ENCODE measurements at regions not wholly inside any gene's neighbourhood (a gene's known extent, or its start where the extent isn't known, plus 50 kb on each side); places are given as distances from the start of the nearest gene placed in this dataset.

- Histone ChIP-seq H3K4ac (ENCODE audit: low read depth, low read length) (no peak overlapping the region), H4K8ac (ENCODE audit: low read depth, low read length) (no peak overlapping the region), H2BK5ac (ENCODE audit: low read length) (no peak overlapping the region), H3K4me2 (ENCODE audit: low read length) (no peak overlapping the region), H3K27ac (ENCODE audit: low read depth, low read length) (no peak overlapping the region), H2BK120ac (ENCODE audit: low read depth, low read length) (no peak overlapping the region), H3K4me3 (ENCODE audit: low read length) (no peak overlapping the region), H3K4me1 (ENCODE audit: control insufficient read depth, low read depth, low read length) (no peaks in the 10 kb centered on the region), H3K56ac (ENCODE audit: low read length) (no peak overlapping the region), H3K27me3 (ENCODE audit: insufficient read depth, low read length, poor library complexity) (no peaks in the 10 kb centered on the region), H3K36me3 (ENCODE audit: control insufficient read depth, insufficient read depth, low read length) (no peaks in the 10 kb centered on the region), H3K9ac (ENCODE audit: low read length) (no peak overlapping the region), H2AK5ac (ENCODE audit: low read length) (no peak overlapping the region), H3K23ac (ENCODE audit: low read length) (no peak overlapping the region), H4K5ac (ENCODE audit: low read length) (no peak overlapping the region), H2BK15ac (replicated peaks; ENCODE audit: low read depth) (no peak overlapping the region), H3K79me2 (ENCODE audit: control insufficient read depth, insufficient read depth, low read length) (no peaks in the 10 kb centered on the region), H3K79me1 (ENCODE audit: low read length) (no peaks in the 10 kb centered on the region), H3K18ac (ENCODE audit: low read length) (no peak overlapping the region)
- no peak for DNase-seq
- no CpG with 5 or more reads among the region's 7 CpGs for WGBS (ENCODE audit: extremely low coverage, insufficient coverage, low lambda C conversion rate)
These were observed 441.5 kb downstream of the MTX2 start for GRCh38 chr2:176710657-176711186.

- no peaks in the 10 kb centered on the region for H3K79me1 ChIP-seq (ENCODE audit: low read length)
- H3K36me3 ChIP-seq (ENCODE audit: control insufficient read depth, insufficient read depth, low read length) = no peaks in the 10 kb centered on the region
- no peak overlapping the region for H3K27ac ChIP-seq (ENCODE audit: low read depth, low read length)
- no peak overlapping the region for H3K9ac ChIP-seq (ENCODE audit: low read length)
- no peak overlapping the region for H2BK15ac ChIP-seq (replicated peaks; ENCODE audit: low read depth)
- no peak overlapping the region for H3K4ac ChIP-seq (ENCODE audit: low read depth, low read length)
- no peak for DNase-seq
- WGBS (ENCODE audit: extremely low coverage, insufficient coverage, low lambda C conversion rate) = no CpG with 5 or more reads among the region's 3 CpGs
- no peak overlapping the region for H2BK120ac ChIP-seq (ENCODE audit: low read depth, low read length)
- H2BK5ac ChIP-seq (ENCODE audit: low read length) = no peak overlapping the region
- H3K18ac ChIP-seq (ENCODE audit: low read length) = no peak overlapping the region
- H4K8ac ChIP-seq (ENCODE audit: low read depth, low read length) = no peak overlapping the region
- H3K4me3 ChIP-seq (ENCODE audit: low read length) = no peak overlapping the region
- no peak overlapping the region for H2AK5ac ChIP-seq (ENCODE audit: low read length)
- no peak overlapping the region for H3K56ac ChIP-seq (ENCODE audit: low read length)
- no peaks in the 10 kb centered on the region for H3K27me3 ChIP-seq (ENCODE audit: insufficient read depth, low read length, poor library complexity)
- H3K4me1 ChIP-seq (ENCODE audit: control insufficient read depth, low read depth, low read length) = no peaks in the 10 kb centered on the region
- H3K23ac ChIP-seq (ENCODE audit: low read length) = no peak overlapping the region
- H3K79me2 ChIP-seq (ENCODE audit: control insufficient read depth, insufficient read depth, low read length) = no peaks in the 10 kb centered on the region
- H4K5ac ChIP-seq (ENCODE audit: low read length) = no peak overlapping the region
- H3K4me2 ChIP-seq (ENCODE audit: low read length) = no peak overlapping the region
These were observed 456.8 kb downstream of the MTX2 start for GRCh38 chr2:176725873-176726645.

- Histone ChIP-seq H3K79me2 (ENCODE audit: control insufficient read depth, insufficient read depth, low read length) (no peaks in the 10 kb centered on the region), H3K4me1 (ENCODE audit: control insufficient read depth, low read depth, low read length) (no peaks in the 10 kb centered on the region), H2BK15ac (replicated peaks; ENCODE audit: low read depth) (no peak overlapping the region), H4K5ac (ENCODE audit: low read length) (no peak overlapping the region), H2BK120ac (ENCODE audit: low read depth, low read length) (no peak overlapping the region), H3K4ac (ENCODE audit: low read depth, low read length) (no peak overlapping the region), H4K8ac (ENCODE audit: low read depth, low read length) (no peak overlapping the region), H3K27ac (ENCODE audit: low read depth, low read length) (no peak overlapping the region), H3K9ac (ENCODE audit: low read length) (no peak overlapping the region), H3K36me3 (ENCODE audit: control insufficient read depth, insufficient read depth, low read length) (no peaks in the 10 kb centered on the region), H2BK5ac (ENCODE audit: low read length) (no peak overlapping the region), H3K79me1 (ENCODE audit: low read length) (no peaks in the 10 kb centered on the region), H3K27me3 (ENCODE audit: insufficient read depth, low read length, poor library complexity) (no peaks in the 10 kb centered on the region), H3K4me3 (ENCODE audit: low read length) (no peak overlapping the region), H3K23ac (ENCODE audit: low read length) (no peak overlapping the region), H3K56ac (ENCODE audit: low read length) (no peak overlapping the region), H2AK5ac (ENCODE audit: low read length) (no peak overlapping the region), H3K18ac (ENCODE audit: low read length) (no peak overlapping the region), H3K4me2 (ENCODE audit: low read length) (no peak overlapping the region)
- DNase-seq = no peak
- no CpG with 5 or more reads among the region's 4 CpGs for WGBS (ENCODE audit: extremely low coverage, insufficient coverage, low lambda C conversion rate)
These were observed 458.5 kb downstream of the MTX2 start for GRCh38 chr2:176727696-176728095.

GRCh38 chr2:176729706-176730569 lies 460.7 kb downstream of the MTX2 start:
- Histone ChIP-seq H3K23ac (ENCODE audit: low read length) (no peak overlapping the region), H3K56ac (ENCODE audit: low read length) (no peak overlapping the region), H3K18ac (ENCODE audit: low read length) (no peak overlapping the region), H4K5ac (ENCODE audit: low read length) (no peak overlapping the region), H3K4ac (ENCODE audit: low read depth, low read length) (no peak overlapping the region), H3K79me2 (ENCODE audit: control insufficient read depth, insufficient read depth, low read length) (no peaks in the 10 kb centered on the region), H3K9ac (ENCODE audit: low read length) (no peak overlapping the region), H2BK120ac (ENCODE audit: low read depth, low read length) (no peak overlapping the region), H3K36me3 (ENCODE audit: control insufficient read depth, insufficient read depth, low read length) (no peaks in the 10 kb centered on the region), H3K4me1 (ENCODE audit: control insufficient read depth, low read depth, low read length) (no peaks in the 10 kb centered on the region), H2AK5ac (ENCODE audit: low read length) (no peak overlapping the region), H3K4me3 (ENCODE audit: low read length) (no peak overlapping the region), H3K4me2 (ENCODE audit: low read length) (no peak overlapping the region), H3K79me1 (ENCODE audit: low read length) (no peaks in the 10 kb centered on the region), H2BK15ac (replicated peaks; ENCODE audit: low read depth) (no peak overlapping the region), H3K27ac (ENCODE audit: low read depth, low read length) (no peak overlapping the region), H3K27me3 (ENCODE audit: insufficient read depth, low read length, poor library complexity) (no peaks in the 10 kb centered on the region), H4K8ac (ENCODE audit: low read depth, low read length) (no peak overlapping the region), H2BK5ac (ENCODE audit: low read length) (no peak overlapping the region)
- no CpG with 5 or more reads among the region's 1 CpG for WGBS (ENCODE audit: extremely low coverage, insufficient coverage, low lambda C conversion rate)
- DNase-seq = no peak

GRCh38 chr2:176732780-176733179 lies 463.5 kb downstream of the MTX2 start:
- Histone ChIP-seq H3K4ac (ENCODE audit: low read depth, low read length) (no peak overlapping the region), H3K18ac (ENCODE audit: low read length) (no peak overlapping the region), H3K23ac (ENCODE audit: low read length) (no peak overlapping the region), H2AK5ac (ENCODE audit: low read length) (no peak overlapping the region), H4K8ac (ENCODE audit: low read depth, low read length) (no peak overlapping the region), H4K5ac (ENCODE audit: low read length) (no peak overlapping the region), H3K4me2 (ENCODE audit: low read length) (no peak overlapping the region), H3K4me3 (ENCODE audit: low read length) (no peak overlapping the region), H3K27me3 (ENCODE audit: insufficient read depth, low read length, poor library complexity) (no peaks in the 10 kb centered on the region), H3K79me2 (ENCODE audit: control insufficient read depth, insufficient read depth, low read length) (no peaks in the 10 kb centered on the region), H2BK5ac (ENCODE audit: low read length) (no peak overlapping the region), H3K27ac (ENCODE audit: low read depth, low read length) (no peak overlapping the region), H2BK120ac (ENCODE audit: low read depth, low read length) (no peak overlapping the region), H3K9ac (ENCODE audit: low read length) (no peak overlapping the region), H3K56ac (ENCODE audit: low read length) (no peak overlapping the region), H3K36me3 (ENCODE audit: control insufficient read depth, insufficient read depth, low read length) (no peaks in the 10 kb centered on the region), H2BK15ac (replicated peaks; ENCODE audit: low read depth) (no peak overlapping the region), H3K4me1 (ENCODE audit: control insufficient read depth, low read depth, low read length) (no peaks in the 10 kb centered on the region), H3K79me1 (ENCODE audit: low read length) (no peaks in the 10 kb centered on the region)
- WGBS (ENCODE audit: extremely low coverage, insufficient coverage, low lambda C conversion rate) = no CpG with 5 or more reads among the region's 1 CpG
- DNase-seq = no peak
